GM12891 (cell line): ENCODE measurements at regions not wholly inside any gene's neighbourhood (a gene's known extent, or its start where the extent isn't known, plus 50 kb on each side); places are given as distances from the start of the nearest gene placed in this dataset.

Experiments used
- PAX5 ChIP-seq: IDR thresholded peaks from 2 replicates; pipeline ENCODE4 v1.6.1; 2011; ENCODE audit warnings: low read length, moderate library complexity, mild to moderate bottlenecking; ENCODE audit not compliant: insufficient read depth, severe bottlenecking
- POLR2A ChIP-seq: IDR thresholded peaks from 2 replicates; pipeline ENCODE4 v1.6.1; 2011; ENCODE audit warnings: low read depth, low read length, control low read depth
- POLR2AphosphoS5 ChIP-seq: IDR thresholded peaks from 2 replicates; pipeline ENCODE4 v1.6.1; 2011; ENCODE audit warnings: low read depth, low read length, control low read depth
- POU2F2 ChIP-seq: IDR thresholded peaks from 2 replicates; pipeline ENCODE4 v1.6.1; 2011; ENCODE audit warnings: low read depth, mild to moderate bottlenecking, control low read depth, low read length, moderate library complexity
- SPI1 ChIP-seq: IDR thresholded peaks from 2 replicates; pipeline ENCODE4 v1.6.1; 2011; ENCODE audit warnings: low read depth, low read length, control low read depth
- TAF1 ChIP-seq: IDR thresholded peaks from 2 replicates; pipeline ENCODE4 v1.6.1; 2011; ENCODE audit warnings: low read depth, low read length, control low read depth

- TF ChIP-seq POLR2A (no peak), POLR2AphosphoS5 (no peak), TAF1 (no peak), PAX5 (no peak), SPI1 (no peak), POU2F2 (no peak)
Measured at GRCh38 chr2:147051814-147052213, 793.0 kb upstream of the ACVR2A start.
